ENCODE measurements at regions not wholly inside any gene's neighbourhood (a gene's known extent, or its start where the extent isn't known, plus 50 kb on each side); places are given as distances from the start of the nearest gene placed in this dataset.

DNA sequence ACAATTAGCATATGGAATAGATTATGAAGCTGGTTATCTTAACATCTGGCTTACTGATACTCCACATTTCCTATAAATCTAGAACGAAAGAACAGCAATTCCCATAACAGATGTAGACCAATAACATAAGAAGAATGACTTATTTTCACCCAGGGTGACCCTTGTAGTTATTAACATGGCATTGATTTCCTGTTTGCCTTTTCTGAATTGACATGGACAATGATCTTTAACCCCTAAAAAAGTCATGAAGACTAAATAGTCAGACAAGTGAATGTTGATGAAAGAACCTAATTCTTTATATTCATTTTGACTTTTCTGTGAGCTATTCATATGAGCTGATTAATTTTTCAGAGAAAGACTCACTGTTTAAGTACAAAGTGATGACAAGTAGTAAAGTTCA is 175.3 kb upstream of the CD180 start:
- DNase-seq (ENCODE audit: low read depth), result no peak

DNA sequence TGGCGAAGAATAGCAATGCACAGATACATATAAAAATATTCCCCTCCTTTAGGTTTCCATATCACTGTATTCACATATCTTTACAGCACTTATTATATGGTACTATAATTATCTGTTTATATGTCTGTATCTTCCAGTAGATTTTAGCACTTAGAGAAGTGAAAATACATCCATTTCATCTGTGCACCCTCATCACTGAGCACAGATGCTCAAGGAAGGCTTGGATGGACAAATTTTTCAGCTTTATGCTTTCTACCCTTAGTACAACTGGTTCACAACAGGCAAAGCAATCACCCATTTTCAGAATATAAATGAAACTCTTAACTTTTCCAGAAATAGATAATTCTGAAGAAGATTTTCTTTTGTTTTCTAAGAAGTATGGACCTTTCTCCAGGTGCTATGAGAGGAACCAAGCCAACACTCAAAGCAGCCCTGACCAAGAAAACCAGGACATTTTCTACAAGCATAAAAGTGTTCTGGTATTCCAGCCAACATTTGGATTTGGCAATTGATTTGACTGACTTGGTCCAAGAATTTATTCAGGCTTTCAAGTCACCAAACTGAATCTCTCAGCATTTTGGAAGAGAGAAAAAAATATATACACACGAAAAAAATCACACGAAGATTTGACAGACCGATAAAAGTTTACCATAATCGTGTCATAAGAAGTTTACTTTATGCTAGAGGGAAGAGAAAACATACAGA is 170.2 kb upstream of the CD180 start:
- no peak for DNase-seq (ENCODE audit: low read depth)

DNA sequence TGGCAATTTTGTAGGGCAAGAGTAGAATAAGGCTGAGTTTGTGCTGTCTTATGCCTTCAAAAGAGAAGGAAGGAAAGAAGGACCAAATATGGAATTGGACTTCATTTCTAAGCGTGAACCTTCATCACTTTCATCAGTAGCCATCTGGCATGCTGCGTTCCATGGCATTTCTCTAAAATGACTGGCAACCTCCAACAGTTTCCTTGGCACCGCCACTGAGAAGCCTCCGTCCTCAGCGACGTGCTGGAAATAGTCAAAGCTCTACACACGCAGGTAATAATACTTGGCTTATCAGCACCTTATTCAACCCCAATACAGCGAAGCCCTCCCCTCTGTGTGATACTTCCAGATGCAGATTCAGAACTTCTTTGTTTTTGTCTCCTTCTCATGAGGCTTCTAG is 169.7 kb upstream of the CD180 start:
- no peak for DNase-seq (ENCODE audit: low read depth)

DNA sequence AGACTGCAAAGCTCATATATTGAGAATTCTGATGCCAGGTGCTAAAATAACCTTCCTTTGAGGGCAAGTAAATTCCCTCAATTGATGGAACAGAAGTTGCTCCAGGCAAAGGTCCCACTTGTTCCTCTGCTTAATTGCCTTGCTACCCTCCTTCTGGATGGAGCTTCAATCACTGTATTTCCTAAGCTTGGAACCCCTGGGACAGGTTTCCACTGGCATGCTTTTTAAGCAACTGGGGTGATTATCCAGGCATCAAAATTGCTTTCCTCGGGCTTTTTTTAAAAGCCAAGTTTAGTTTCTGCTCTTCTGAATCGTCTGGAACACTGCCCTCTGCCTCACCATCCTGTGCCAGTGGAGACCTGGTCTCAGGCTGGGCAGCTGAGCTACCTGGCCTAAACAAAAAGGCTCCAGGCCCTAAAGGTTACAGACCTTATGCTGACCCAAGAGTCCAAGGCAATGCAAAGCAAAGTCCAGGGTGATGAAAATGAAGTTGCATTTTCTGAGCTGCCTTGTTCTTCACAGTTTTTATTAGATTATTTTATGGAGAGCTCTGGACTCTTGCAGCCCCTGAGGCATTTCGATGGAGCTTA is 167.9 kb upstream of the CD180 start:
- DNase-seq (ENCODE audit: low read depth), result no peak

DNA sequence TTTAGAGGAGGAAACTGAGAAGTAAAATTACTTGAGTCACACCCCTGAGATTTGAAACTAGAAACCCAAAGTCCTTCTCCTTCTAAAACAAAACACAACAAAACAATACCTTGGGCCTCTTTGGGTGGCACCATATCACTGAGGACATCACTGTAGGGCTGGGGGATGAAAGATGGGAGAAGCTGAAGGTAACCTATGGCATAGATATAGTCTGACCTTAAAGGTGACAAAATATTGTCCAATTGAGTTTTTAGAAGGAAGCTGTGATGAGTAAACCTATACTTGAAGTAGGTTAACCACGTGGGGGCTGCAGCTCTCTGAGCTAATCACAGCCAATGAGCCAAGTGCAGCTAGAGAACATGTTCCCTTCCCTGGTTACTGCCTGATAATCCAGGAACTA is 167.4 kb upstream of the CD180 start:
- no peak for DNase-seq (ENCODE audit: low read depth)

DNA sequence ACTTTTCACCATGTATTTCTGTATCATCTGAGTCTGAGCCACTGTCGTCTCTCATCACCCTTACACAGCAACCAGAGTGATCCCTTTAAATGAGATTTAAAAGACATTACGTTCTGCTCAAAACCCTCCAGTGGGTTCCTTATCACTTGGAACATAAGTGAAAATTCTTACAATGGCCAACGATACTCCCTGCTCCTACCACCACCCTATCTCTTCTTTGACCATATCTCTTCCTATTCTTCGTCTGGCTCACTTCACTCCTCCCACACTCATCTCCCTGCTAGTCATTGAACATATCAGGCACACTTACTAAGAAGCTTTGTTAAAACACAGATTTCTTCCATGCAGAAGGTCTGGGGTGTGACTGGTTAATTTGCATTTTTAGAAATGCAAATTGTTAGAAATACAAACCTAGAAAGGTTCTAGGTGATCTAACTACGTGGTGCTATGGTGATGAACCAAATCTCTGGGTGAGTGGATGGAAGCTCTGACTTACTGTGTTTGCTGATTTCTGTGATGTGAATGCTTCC is 166.6 kb upstream of the CD180 start:
- no peak for DNase-seq (ENCODE audit: low read depth)

DNA sequence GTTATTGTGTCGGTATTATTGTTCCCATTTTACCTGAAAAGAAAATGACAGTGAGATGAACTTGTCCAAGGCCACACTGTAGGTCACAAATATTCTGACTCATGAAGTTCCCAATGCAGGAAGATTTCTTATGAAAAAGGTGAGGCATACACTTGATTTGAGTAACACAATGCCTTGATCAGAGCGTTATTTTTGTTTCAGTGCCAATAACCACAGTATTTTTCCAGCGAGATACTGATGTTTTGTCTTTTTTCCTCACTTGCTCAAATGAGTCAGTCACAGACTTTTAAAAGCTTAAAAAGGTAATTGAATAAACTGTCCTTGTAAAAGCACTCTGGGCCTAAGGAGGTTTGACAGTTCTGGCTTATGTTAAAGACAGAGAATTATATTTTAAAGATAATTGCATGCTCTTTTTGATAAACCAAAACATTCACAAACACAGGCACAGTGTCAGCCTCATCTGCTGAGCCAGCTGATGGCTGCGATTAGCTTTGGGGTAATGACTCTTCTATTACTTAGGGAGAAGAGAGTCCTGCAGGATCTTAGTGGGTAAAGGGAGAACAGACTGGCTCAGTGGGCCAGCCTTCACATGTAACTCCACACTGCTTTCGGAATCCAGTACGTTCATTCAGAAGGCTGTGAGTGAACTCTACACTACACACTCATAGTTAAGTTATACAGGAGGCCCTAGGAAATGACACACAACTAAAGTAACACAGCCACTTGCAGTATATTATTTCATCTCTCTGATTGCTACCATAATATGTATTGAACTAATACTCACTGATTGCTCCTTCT is 165.5 kb upstream of the CD180 start:
- no peak for DNase-seq (ENCODE audit: low read depth)

DNA sequence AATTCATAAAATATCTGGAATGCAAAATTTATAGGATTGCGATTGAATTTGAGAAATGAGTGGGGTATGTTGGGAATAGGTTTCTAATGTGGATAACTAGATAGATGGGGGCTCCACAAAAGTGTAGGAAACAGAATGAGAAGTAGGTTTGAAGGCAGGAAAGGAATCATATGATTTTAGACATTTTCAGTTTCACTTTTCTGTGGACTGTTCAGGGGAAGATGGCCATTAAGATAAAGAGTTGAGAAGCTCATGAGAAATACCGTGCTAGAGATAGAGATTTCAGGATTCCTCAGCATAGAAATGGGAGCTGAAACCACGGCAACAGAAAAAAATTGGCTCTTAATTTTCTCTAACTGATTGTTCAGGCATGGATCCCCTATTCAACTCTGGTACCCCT is 163.4 kb upstream of the CD180 start:
- no peak for DNase-seq (ENCODE audit: low read depth)

DNA sequence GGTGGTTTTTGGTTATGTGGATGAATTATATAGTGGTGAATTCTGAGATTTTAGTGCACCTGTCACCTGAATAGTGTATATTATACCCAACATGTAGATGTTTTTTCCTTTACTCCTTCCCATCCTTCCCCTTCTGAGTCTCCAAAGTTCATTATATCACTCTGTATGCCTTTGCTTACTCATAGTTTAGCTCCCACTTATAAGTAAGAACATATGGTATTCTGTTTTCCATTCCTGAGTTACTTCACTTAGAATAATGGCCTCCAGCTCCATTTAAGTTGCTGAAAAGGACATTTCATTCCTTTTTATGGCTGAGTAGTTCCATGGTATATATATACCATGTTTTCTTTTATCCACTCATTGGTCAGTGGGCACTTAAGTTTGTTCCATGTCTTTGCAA is 161.6 kb upstream of the CD180 start:
- DNase-seq (ENCODE audit: low read depth), result no peak

DNA sequence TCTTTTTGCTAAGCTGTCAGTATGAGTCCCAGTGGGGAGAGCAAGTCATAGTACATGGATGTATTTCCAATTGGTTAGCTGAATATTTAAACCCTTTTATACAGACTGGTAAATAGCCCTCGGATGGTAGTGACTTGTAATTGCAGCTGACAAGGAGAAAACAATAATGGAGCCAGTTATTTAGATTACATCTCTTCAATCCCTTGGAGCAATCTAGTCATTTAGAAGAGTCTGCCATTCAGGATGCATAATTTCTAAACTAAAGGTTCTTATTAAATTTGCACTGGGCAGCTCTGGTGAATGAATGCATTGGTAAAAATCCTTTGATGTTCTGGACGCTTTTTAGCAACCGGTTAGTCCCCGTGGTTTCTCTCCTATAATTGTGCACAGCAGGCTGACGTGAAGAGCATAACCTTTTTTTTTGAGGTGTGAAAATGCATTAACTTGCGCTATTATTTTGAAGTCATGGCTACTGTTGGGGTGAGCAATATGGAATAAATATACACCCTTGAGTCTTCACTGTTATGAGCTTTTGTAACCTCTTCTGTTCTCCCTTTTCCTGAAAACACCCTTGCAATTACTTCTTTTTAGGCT is 158.6 kb upstream of the CD180 start:
- DNase-seq (ENCODE audit: low read depth), result no peak

DNA sequence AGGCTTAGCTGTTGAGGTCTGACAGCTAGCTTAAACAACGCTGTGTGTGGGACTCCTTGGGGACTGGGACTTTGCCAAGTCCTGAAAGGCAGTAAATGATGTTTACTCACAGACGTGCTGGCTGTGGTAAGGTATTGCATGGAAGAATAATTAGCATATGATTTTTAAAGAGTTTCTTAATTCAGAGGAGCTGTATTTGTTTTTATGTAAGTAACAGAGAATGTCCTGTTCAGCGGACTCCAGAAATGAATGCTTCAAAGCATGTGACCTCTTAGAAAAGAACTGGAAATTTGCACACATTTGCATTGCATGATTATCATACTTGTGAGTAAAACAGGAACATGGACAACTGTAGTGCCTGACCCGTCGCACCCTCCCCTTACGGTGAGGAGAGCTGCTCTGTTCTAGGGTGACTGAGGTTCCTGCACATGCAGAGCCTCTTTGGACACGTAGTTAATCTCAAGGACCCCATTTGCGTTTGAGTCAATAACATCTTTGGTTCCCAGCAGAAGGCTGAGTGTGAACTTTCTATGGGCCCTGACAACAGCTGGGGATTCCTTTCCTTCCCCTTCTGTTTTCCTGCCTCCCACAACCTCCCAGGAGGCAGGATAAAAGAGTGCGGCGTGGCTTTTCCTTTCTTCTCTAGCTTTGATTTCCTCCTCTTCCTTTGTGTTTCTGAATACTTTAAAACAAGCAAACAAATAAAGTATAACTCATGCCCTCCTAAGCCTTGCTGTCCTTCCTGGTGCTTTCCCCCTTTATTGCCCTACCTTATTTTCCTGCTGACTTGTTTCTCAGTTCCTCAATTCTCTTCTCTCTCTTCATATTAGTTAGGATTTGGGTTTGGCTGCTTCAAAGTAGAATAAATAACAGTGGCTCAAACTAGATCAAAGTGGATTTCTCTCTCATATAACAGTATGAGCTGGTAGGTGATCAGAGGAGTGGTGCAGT is 157.2 kb upstream of the CD180 start:
- DNase-seq (ENCODE audit: low read depth), result no peak

DNA sequence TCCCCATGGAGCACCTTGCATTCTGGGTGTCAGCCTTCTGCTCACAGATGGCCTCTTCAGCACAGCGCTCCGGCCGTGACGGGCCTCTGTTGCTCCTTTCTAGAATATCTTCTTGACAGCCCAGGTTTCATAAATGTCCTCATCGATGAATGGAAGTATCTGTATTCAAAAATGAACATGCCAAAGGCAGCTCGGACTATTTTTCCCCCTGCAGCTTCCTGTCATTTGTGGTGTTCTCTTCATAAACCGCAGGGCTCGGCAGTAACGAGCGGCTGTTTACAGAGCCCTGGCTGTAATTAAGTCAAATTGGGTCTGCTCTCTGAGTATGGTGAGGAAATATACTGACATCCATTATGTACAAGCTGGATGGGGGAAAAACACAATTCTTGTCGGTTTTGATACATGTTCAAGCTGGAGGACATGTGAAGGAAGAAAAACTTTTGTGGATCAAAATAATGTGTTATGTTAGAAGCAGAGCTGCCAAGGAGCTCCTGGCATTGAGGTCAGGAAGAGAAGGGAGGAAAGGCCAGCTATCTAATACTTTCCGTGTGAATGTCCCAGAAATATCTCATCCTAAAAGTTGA is 154.1 kb upstream of the CD180 start:
- no peak for DNase-seq (ENCODE audit: low read depth)

DNA sequence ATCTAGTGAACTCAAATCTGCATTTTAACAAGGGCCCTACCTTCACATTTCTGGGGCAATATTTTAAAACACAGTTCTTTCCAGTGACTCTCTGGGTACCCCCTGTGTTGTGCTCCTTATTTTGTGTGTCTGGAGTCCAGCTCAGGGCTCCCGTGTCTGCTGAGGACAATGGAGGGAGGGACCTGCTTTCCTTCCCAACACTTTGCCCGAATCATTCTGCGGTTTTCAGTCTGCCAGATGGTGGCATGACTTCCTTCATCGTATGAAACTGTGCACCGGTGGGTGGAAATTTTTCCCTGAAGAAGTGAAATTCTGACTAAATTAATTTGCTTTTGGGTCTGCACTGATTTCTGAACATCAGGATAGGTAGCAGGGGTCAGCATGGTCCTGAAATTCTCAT is 153.6 kb upstream of the CD180 start:
- no peak for DNase-seq (ENCODE audit: low read depth)

DNA sequence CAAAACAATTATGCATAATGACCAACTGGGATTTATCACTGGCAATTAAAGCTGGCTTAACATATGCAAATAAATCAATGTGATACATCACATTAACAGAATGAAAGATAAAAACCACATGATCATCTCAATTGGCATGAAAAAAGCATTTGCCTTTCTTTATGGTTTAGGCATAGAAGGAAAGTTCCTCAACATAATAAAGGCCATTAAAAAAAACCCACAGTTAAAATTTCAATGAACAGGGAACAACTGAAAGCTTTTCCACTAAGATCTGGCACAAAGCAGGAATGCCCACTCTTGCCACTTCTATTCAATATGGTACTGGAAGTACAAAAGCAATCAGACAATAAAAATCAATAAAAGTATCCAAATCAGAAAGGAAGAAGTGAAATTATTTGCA is 151.2 kb upstream of the CD180 start:
- DNase-seq (ENCODE audit: low read depth), result no peak

DNA sequence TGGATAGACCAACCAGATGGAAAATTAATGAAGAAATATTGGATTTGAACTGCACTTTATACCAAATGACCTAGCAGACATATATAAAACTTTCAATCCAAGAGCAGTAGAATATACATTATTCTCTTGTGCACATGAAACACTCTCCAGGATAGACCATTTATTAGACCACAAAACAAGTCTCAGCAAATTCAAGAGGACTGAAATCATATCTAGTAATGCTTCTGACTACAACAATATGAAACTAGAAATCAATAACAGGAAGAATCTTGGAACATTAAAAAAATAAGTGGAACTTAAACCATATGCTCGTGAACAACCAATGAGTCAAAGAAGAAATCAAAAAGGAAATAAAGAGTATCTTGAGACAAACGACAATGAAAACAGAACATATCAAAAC is 150.0 kb upstream of the CD180 start:
- DNase-seq (ENCODE audit: low read depth), result no peak

DNA sequence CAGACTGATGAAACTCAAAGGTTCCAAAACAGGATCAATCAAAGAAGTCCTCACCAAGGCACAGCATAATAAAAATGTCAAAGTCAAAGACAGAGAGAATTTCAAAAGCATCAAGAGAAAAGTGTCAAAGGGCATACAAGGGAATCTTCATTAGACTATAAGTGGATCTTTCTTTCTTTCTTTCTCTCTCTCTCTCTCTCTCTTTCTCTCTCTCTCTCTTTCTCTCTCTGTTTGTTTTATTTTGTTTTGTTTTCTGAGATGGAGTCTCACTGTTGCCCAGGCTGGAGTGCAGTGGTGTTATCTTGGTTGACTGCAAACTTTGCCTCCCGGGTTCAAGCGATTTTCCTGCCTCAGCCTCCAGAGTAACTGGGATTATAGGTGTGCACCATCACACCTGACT is 148.3 kb upstream of the CD180 start:
- no peak for DNase-seq (ENCODE audit: low read depth)

DNA sequence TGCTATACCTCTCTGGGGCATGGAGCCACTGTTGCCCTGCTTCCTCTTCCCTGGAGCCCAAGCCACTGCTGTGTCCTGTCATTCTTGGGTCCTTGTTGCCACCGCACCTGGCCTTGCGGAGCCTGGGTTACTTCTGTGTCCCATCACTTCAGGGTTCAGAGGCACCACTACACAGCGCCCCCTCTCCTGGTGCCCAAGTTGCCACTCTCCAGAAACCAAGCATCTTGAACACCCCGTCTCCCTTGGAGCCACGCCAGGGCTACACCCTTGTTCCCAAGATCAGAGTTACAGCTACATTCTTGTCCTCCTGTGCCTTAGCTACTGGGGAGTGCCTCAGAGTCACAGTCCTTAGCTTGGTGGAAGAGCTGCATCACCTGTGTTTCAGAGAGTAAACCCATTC is 147.2 kb upstream of the CD180 start:
- no peak for DNase-seq (ENCODE audit: low read depth)

DNA sequence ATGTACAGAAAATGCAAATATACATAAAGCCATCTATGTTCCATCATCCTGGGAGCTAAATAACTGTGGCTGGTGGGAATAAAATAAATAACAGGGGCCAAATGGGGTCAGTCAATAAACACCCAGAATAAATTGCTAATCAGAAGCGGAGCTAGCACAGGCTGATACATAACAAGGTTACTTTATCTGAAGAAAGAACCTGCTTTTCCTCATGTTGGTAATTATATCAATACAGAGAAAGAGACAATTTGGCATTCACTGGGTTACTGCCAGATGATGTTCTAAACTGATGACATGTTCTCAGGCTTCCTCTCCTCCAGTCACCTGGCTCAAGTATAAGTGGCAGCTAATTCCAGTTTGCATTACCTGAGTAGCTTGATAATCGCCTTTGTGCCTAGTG is 144.9 kb upstream of the CD180 start:
- DNase-seq (ENCODE audit: low read depth), result no peak

DNA sequence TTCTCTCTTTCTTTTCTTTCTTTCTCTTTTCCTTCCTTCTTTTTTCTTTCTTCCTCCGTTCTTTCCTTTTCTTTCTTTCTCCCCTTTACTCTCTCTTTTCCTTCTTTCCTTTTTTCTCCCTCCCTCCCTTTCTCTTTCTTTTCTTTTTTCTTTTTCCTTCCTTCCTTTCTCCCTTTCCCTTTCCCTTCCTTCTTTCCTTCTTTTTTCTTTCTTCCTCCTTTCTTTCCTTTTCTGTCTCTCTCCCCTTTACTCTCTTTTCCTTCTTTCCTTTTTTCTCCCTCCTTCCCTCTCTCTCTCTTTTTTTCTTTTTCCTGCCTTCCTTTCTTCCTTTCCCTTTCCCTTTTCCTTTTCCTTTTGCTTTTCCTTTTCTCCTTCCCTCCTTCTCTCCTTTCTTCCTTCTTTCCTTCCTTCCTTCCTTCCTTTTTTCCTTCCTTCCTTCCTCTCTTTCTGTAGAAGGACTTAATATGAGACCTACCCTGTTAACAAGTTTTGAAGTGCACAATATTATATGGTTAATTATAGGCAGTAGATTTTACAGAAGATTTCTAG is 142.7 kb upstream of the CD180 start:
- no peak for DNase-seq (ENCODE audit: low read depth)

DNA sequence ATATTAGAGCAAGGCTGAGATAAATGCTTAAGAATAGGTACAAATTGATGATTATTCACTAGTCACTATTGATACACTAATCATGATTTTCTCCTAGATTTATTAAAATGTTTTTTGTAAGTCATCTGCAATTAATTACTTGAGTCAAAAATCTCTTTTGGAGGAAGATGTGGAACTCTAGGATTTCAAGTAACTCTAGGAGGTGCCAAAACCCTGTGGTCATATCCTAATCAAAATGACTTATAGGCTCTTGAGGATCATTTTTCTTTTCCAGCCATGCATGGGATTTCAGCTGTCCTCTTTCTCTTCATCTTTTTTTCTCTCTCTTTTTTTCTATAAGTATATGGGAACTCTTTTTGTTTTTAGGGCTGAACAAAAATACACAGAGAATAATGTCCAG is 141.8 kb upstream of the CD180 start:
- DNase-seq (ENCODE audit: low read depth), result peak; percentile 22

DNA sequence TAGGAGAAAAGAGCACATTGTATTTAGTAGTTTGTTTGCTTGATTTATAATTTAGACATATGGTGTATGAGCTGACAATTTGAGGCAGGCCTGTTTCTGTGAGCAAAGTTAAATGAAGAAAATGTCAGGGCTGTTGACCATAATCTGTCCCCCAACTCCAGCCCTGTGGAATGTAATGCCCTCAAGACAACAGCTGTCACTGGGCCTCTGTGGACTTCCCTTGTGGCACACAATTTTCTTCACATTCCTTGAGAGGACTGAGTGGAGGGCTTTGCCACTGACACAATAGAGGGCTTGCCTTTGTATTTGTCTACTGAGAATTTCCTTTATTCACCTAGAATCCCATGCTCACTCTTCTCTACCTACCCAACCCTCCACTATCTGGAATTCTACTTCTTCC is 141.2 kb upstream of the CD180 start:
- DNase-seq (ENCODE audit: low read depth), result no peak
